OCI-LY3 (cell line): ENCODE measurements at regions not wholly inside any gene's neighbourhood (a gene's known extent, or its start where the extent isn't known, plus 50 kb on each side); places are given as distances from the start of the nearest gene placed in this dataset.

Experiments
- H2AFZ ChIP-seq: fragments of 200-600, 300-600 bp; shearing (Covaris generic); 2 replicates; pipeline ENCODE4 v1.6.0; 2014; ENCODE audit warnings: antibody characterized with exemption, low read depth, low read length
- H3K27ac ChIP-seq: fragments of 200-600, 300-600 bp; sonication (generic); 2 replicates; pipeline ENCODE4 v1.5.1; 2014; ENCODE audit warnings: mild to moderate bottlenecking, low read length, moderate library complexity, mixed read lengths
- H3K27me3 ChIP-seq: fragments of 200-600, 300-600 bp; sonication (generic); 2 replicates; pipeline ENCODE4 v1.6.1; 2014; ENCODE audit warnings: low read depth, low read length, mixed read lengths
- H3K36me3 ChIP-seq: fragments of 200-600, 300-600 bp; sonication (generic); replicated peaks from 2 replicates; pipeline ENCODE3; 2014; ENCODE audit warnings: low read depth, low read length, mixed read lengths
- H3K4me1 ChIP-seq: fragments of 300-600, 200-600 bp; sonication (generic); 2 replicates; pipeline ENCODE4 v1.6.1; 2014; ENCODE audit warnings: low read length, mixed read lengths
- H3K4me2 ChIP-seq: fragments of 200-600, 300-600 bp; sonication (generic); 2 replicates; pipeline ENCODE4 v1.6.1; 2014; ENCODE audit warnings: low read length, mixed read lengths
- H3K4me3 ChIP-seq: fragments of 300-600, 200-600 bp; sonication (generic); 2 replicates; pipeline ENCODE4 v1.5.1; 2014; ENCODE audit warnings: antibody characterized with exemption, mild to moderate bottlenecking, low read length, moderate library complexity
- H3K79me2 ChIP-seq: fragments of 300-600, 200-600 bp; shearing (Covaris generic); 2 replicates; pipeline ENCODE4 v1.6.1; 2014; ENCODE audit warnings: mild to moderate bottlenecking, low read length, mixed read lengths
- H3K9ac ChIP-seq: fragments of 300-600, 200-600 bp; shearing (Covaris generic); 2 replicates; pipeline ENCODE4 v1.6.0; 2014; ENCODE audit warnings: mild to moderate bottlenecking, low read length, moderate library complexity
- H3K9me3 ChIP-seq: fragments of 200-600, 300-600 bp; shearing (Covaris generic); 2 replicates; pipeline ENCODE4 v1.6.1; 2014; ENCODE audit warnings: low read length, mixed read lengths; ENCODE audit not compliant: insufficient read depth
- H4K20me1 ChIP-seq: fragments of 200-600, 300-600 bp; sonication (generic); 2 replicates; pipeline ENCODE4 v1.6.1; 2016; ENCODE audit warnings: low read length, mixed read lengths; ENCODE audit not compliant: insufficient read depth
- CTCF ChIP-seq: fragments of 200-600, 300-600 bp; sonication (generic); IDR thresholded peaks from 2 replicates; pipeline ENCODE4 v1.5.1; 2014; ENCODE audit warnings: antibody characterized with exemption, low read length, low read depth
- EZH2phosphoT487 ChIP-seq: fragments of 200-600 bp; shearing (Covaris generic); IDR thresholded peaks from 2 replicates; pipeline ENCODE4 v1.6.1; 2018; ENCODE audit warnings: antibody characterized with exemption, mixed run types, low read depth

GRCh38 chr12:114838480-114838879 lies 154.5 kb upstream of the TBX3 start:
- Histone ChIP-seq H2AFZ (no peak overlapping the region), H4K20me1 (no peaks in the 10 kb centered on the region), H3K4me3 (no peak overlapping the region), H3K79me2 (no peaks in the 10 kb centered on the region), H3K27me3 (no peaks in the 10 kb centered on the region), H3K9me3 (no peaks in the 10 kb centered on the region), H3K36me3 (no peaks in the 10 kb centered on the region), H3K4me2 (no peak overlapping the region), H3K9ac (no peak overlapping the region), H3K27ac (no peak overlapping the region), H3K4me1 (no peaks in the 10 kb centered on the region)
- TF ChIP-seq CTCF, result no peak
- TF ChIP-seq EZH2phosphoT487, result no peak

- no peaks in the 10 kb centered on the region for H3K4me1 ChIP-seq
- H3K4me2 ChIP-seq, result no peak overlapping the region
- no peaks in the 10 kb centered on the region for H3K79me2 ChIP-seq
- H3K27me3 ChIP-seq, result no peaks in the 10 kb centered on the region; the same call in 1 of the 2 replicates
- no peaks in the 10 kb centered on the region for H4K20me1 ChIP-seq
- H3K9me3 ChIP-seq, result no peaks in the 10 kb centered on the region
- H3K9ac ChIP-seq, result no peak overlapping the region
- H2AFZ ChIP-seq, result no peak overlapping the region
- no peak overlapping the region for H3K4me3 ChIP-seq
- no peak for TF ChIP-seq CTCF
- no peak for TF ChIP-seq EZH2phosphoT487
- H3K27ac ChIP-seq, result no peak overlapping the region
- H3K36me3 ChIP-seq, result no peaks in the 10 kb centered on the region
Observed at GRCh38 chr12:114836609-114837008, 152.6 kb upstream of the TBX3 start.

GRCh38 chr12:114835031-114835430 lies 151.1 kb upstream of the TBX3 start:
- Histone ChIP-seq H3K27me3 (no peaks in the 10 kb centered on the region; the same call in 1 of the 2 replicates), H3K79me2 (no peaks in the 10 kb centered on the region), H3K36me3 (no peaks in the 10 kb centered on the region), H3K9ac (no peak overlapping the region), H3K4me1 (no peaks in the 10 kb centered on the region), H3K4me3 (no peak overlapping the region), H4K20me1 (no peaks in the 10 kb centered on the region), H3K4me2 (no peak overlapping the region), H3K9me3 (no peaks in the 10 kb centered on the region), H2AFZ (no peak overlapping the region), H3K27ac (no peak overlapping the region)
- TF ChIP-seq EZH2phosphoT487 (no peak), CTCF (no peak)

- no peaks in the 10 kb centered on the region for H3K36me3 ChIP-seq
- H3K4me2 ChIP-seq, result no peak overlapping the region
- H2AFZ ChIP-seq, result no peak overlapping the region
- H3K4me1 ChIP-seq, result no peaks in the 10 kb centered on the region
- no peaks in the 10 kb centered on the region; the same call in 1 of the 2 replicates for H3K27me3 ChIP-seq
- no peak overlapping the region for H3K9ac ChIP-seq
- H3K27ac ChIP-seq, result no peak overlapping the region
- no peaks in the 10 kb centered on the region for H3K9me3 ChIP-seq
- no peaks in the 10 kb centered on the region for H3K79me2 ChIP-seq
- H3K4me3 ChIP-seq, result no peak overlapping the region
- TF ChIP-seq CTCF, result no peak
- TF ChIP-seq EZH2phosphoT487, result no peak
- no peaks in the 10 kb centered on the region for H4K20me1 ChIP-seq
Observed at GRCh38 chr12:114834621-114835020, 150.6 kb upstream of the TBX3 start.
